Neural progenitor cell (in vitro differentiated cells): ENCODE measurements at regions not wholly inside any gene's neighbourhood (a gene's known extent, or its start where the extent isn't known, plus 50 kb on each side); places are given as distances from the start of the nearest gene placed in this dataset.

Experiments
- DNase-seq: peaks from one replicate; pipeline ENCODE4 v3.0.0-alpha.2; 2016; ENCODE audit warnings: low spot score
- H2AFZ ChIP-seq: fragments of 200-600 bp; sonication (generic); replicated peaks from 2 replicates; pipeline ENCODE4 v1.6.1; 2016; ENCODE audit warnings: antibody characterized with exemption
- H3F3A ChIP-seq: fragments of 200-600 bp; sonication (generic); 2 replicates; pipeline ENCODE4 v1.6.1; 2016; ENCODE audit warnings: antibody characterized with exemption, low read depth
- H3K27ac ChIP-seq: fragments of 200-600 bp; sonication (generic); 2 replicates; pipeline ENCODE4 v1.5.1; 2016; ENCODE audit warnings: mild to moderate bottlenecking
- H3K27me3 ChIP-seq: fragments of 200-600 bp; sonication (generic); 2 replicates; pipeline ENCODE4 v1.6.1; 2016; ENCODE audit warnings: mild to moderate bottlenecking, moderate library complexity
- H3K36me3 ChIP-seq: fragments of 200-600 bp; sonication (generic); 2 replicates; pipeline ENCODE4 v1.5.1; 2016
- H3K4me1 ChIP-seq: fragments of 200-600 bp; sonication (generic); 2 replicates; pipeline ENCODE4 v1.6.1; 2016; ENCODE audit warnings: mixed run types
- H3K4me2 ChIP-seq: fragments of 200-600 bp; sonication (generic); 2 replicates; pipeline ENCODE4 v1.6.1; 2016
- H3K4me3 ChIP-seq: fragments of 200-600 bp; sonication (generic); 2 replicates; pipeline ENCODE4 v1.5.1; 2016
- H3K79me2 ChIP-seq: fragments of 200-600 bp; sonication (generic); 2 replicates; pipeline ENCODE4 v1.6.1; 2016; ENCODE audit warnings: low read depth
- H3K9ac ChIP-seq: fragments of 200-600 bp; sonication (generic); 2 replicates; pipeline ENCODE4 v1.6.1; 2016
- H3K9me3 ChIP-seq: fragments of 200-600 bp; sonication (generic); 2 replicates; pipeline ENCODE4 v1.5.1; 2016; ENCODE audit warnings: low read depth
- H4K20me1 ChIP-seq: fragments of 200-600 bp; sonication (generic); 2 replicates; pipeline ENCODE4 v1.6.1; 2016; ENCODE audit warnings: low read depth
- H3K27ac Mint-ChIP-seq: 3 replicates; pipeline ENCODE4 v1.8.0; 2021; ENCODE audit warnings: mixed read lengths
- H3K27me3 Mint-ChIP-seq: 2 replicates; pipeline ENCODE4 v1.8.0; 2022; ENCODE audit warnings: low read depth, mild to moderate bottlenecking, inconsistent platforms, moderate library complexity, mixed read lengths; ENCODE audit not compliant: insufficient read depth
- H3K36me3 Mint-ChIP-seq: 3 replicates; pipeline ENCODE4 v1.8.0; 2021; ENCODE audit warnings: mixed read lengths
- H3K4me1 Mint-ChIP-seq: 3 replicates; pipeline ENCODE4 v1.8.0; 2021; ENCODE audit warnings: mixed read lengths
- H3K4me3 Mint-ChIP-seq: 3 replicates; pipeline ENCODE4 v1.8.0; 2021; ENCODE audit warnings: mild to moderate bottlenecking, moderate library complexity, mixed read lengths
- H3K9me3 Mint-ChIP-seq: 3 replicates; pipeline ENCODE4 v1.8.0; 2020; ENCODE audit warnings: mixed read lengths
- EZH2 ChIP-seq: fragments of 200-600 bp; sonication (generic); IDR thresholded peaks from 2 replicates; pipeline ENCODE4 v1.6.1; 2017; ENCODE audit warnings: antibody characterized with exemption, mild to moderate bottlenecking, moderate library complexity
- EZH2phosphoT487 ChIP-seq: fragments of 200-600 bp; sonication (generic); IDR thresholded peaks from 2 replicates; pipeline ENCODE4 v1.6.1; 2017; ENCODE audit warnings: antibody characterized with exemption
- TF ChIP-seq, protein P1 (sequence below): fragments of 200-600 bp; sonication (generic); IDR thresholded peaks from 2 replicates; pipeline ENCODE4 v1.5.1; 2017; ENCODE audit warnings: antibody characterized with exemption, mild to moderate bottlenecking

DNA sequence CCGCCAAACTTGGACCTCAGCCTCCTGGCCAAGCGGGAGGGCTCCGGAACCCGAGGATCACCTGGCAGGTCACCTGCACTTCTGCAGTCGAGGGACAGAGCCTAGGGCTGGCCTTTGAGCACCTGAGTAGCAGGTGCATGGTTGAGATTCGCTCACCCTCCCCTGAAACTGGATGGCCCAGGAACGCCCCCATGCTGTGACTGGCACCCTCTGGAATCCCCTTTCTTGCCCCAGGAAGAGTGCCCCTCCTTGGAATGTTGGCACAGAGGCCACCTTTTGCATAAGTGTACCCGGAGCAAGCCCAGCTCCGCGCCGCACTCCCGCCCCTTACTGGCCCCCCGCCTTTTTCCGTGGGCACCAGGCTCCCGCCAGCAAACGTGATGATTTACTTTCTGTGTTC is 112.5 kb upstream of the IER5L start:
- Histone ChIP-seq H3K27ac (no peak overlapping the region), H3K4me2 (no peak overlapping the region), H3K27me3 (no peaks in the 10 kb centered on the region), H4K20me1 (no peaks in the 10 kb centered on the region), H3F3A (peaks cover 12% of the 10 kb centered on the region), H3K9me3 (no peaks in the 10 kb centered on the region), H3K9ac (no peak overlapping the region), H3K36me3 (no peaks in the 10 kb centered on the region), H3K4me1 (peaks cover 26% of the 10 kb centered on the region), H2AFZ (no peak overlapping the region), H3K4me3 (no peak overlapping the region), H3K79me2 (no peaks in the 10 kb centered on the region)
- TF ChIP-seq, protein P1, sequence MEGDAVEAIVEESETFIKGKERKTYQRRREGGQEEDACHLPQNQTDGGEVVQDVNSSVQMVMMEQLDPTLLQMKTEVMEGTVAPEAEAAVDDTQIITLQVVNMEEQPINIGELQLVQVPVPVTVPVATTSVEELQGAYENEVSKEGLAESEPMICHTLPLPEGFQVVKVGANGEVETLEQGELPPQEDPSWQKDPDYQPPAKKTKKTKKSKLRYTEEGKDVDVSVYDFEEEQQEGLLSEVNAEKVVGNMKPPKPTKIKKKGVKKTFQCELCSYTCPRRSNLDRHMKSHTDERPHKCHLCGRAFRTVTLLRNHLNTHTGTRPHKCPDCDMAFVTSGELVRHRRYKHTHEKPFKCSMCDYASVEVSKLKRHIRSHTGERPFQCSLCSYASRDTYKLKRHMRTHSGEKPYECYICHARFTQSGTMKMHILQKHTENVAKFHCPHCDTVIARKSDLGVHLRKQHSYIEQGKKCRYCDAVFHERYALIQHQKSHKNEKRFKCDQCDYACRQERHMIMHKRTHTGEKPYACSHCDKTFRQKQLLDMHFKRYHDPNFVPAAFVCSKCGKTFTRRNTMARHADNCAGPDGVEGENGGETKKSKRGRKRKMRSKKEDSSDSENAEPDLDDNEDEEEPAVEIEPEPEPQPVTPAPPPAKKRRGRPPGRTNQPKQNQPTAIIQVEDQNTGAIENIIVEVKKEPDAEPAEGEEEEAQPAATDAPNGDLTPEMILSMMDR = no peak
- TF ChIP-seq EZH2phosphoT487 = no peak
- Mint-ChIP-seq H3K4me3 (no peak overlapping the region), H3K4me1 (peaks cover 37% of the 10 kb centered on the region), H3K36me3 (no peaks in the 10 kb centered on the region), H3K9me3 (peaks cover 10% of the 10 kb centered on the region), H3K27ac (no peak overlapping the region), H3K27me3 (peaks cover 12% of the 10 kb centered on the region)
- no peak for DNase-seq

DNA sequence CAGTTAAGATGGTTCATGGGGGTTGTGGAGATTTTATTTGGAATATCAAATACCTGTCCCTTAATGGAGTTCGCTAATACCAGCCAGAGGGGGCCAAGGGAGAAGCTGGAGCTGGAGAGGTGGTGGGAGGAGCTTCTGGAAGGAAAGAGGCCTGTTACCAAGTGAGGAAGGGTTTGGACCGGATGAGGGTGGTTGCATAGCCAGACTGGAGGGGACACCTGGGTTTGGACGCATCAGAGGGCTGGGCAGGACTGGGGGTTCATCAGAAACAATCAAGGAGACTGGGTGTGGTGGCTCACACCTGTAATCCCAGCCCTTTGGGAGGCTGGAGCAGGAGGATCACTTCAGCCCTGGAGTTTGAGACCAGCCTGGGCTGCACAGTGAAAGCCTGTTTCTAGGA is 111.8 kb upstream of the IER5L start:
- no peaks in the 10 kb centered on the region for H3K36me3 Mint-ChIP-seq
- peaks cover 16% of the 10 kb centered on the region for H3K27me3 Mint-ChIP-seq
- Histone ChIP-seq H3K27me3 (no peaks in the 10 kb centered on the region), H3K9ac (no peak overlapping the region), H3F3A (peaks cover 16% of the 10 kb centered on the region), H2AFZ (no peak overlapping the region), H3K27ac (no peak overlapping the region), H3K4me2 (no peak overlapping the region), H3K79me2 (no peaks in the 10 kb centered on the region), H4K20me1 (no peaks in the 10 kb centered on the region), H3K4me1 (peaks cover 26% of the 10 kb centered on the region), H3K9me3 (no peaks in the 10 kb centered on the region), H3K4me3 (no peak overlapping the region), H3K36me3 (no peaks in the 10 kb centered on the region)
- peak overlapping the region; percentile 95 for H3K27ac Mint-ChIP-seq
- DNase-seq = no peak
- H3K4me3 Mint-ChIP-seq = peak overlapping the region; percentile 62
- peaks cover 43% of the 10 kb centered on the region for H3K4me1 Mint-ChIP-seq
- no peak for TF ChIP-seq EZH2
- TF ChIP-seq, protein P1 = no peak
- TF ChIP-seq EZH2phosphoT487 = no peak
- H3K9me3 Mint-ChIP-seq = peaks cover 9% of the 10 kb centered on the region

DNA sequence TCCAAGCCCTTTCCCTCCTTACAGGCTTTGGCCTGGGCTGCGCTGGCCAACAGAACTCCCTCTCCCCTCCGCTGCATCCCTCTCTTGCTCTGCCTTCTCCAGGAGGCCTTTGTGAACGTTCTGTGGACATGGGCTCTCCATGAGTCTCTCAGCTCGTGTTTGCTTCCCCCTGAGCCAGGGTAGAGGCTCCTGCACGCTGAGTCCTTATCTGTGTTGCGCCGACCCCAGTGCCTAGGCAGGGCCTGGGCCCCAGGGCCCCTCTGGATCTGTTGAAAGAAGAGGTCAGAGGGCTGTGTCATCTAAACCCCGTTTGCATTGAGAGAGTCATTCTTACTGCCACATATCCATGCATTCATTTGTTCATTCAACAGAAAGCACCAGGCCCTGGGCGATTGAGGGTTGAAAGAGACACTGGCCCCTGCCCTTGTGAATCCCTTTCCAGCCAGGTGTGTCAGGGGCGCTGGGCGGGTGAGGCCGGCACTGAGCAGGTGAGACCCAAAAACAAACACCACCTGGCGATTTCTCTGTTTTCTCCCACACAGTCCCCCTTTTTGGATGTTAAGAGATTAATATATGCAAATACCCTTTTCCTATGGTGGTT is 111.2 kb upstream of the IER5L start:
- no peak overlapping the region for H3K9ac ChIP-seq
- peaks cover 3% of the 10 kb centered on the region for H3K9me3 Mint-ChIP-seq
- no peak for DNase-seq
- no peaks in the 10 kb centered on the region for H3K9me3 ChIP-seq
- H3K27ac ChIP-seq = no peak overlapping the region
- peak overlapping the region; percentile 73 for H2AFZ ChIP-seq
- TF ChIP-seq EZH2 (no peak), EZH2phosphoT487 (no peak)
- TF ChIP-seq, protein P1 = no peak
- H3K4me1 Mint-ChIP-seq = peaks cover 43% of the 10 kb centered on the region
- H3K4me2 ChIP-seq = peak overlapping the region; percentile 42
- peaks cover 16% of the 10 kb centered on the region for H3K27me3 Mint-ChIP-seq
- no peaks in the 10 kb centered on the region for H4K20me1 ChIP-seq
- peak overlapping the region; percentile 98 for H3K27ac Mint-ChIP-seq
- H3K36me3 Mint-ChIP-seq = no peaks in the 10 kb centered on the region
- H3K4me1 ChIP-seq = peaks cover 26% of the 10 kb centered on the region
- H3K4me3 Mint-ChIP-seq = peak overlapping the region; percentile 62
- H3F3A ChIP-seq = peaks cover 16% of the 10 kb centered on the region
- H3K79me2 ChIP-seq = no peaks in the 10 kb centered on the region
- no peak overlapping the region for H3K4me3 ChIP-seq
- H3K36me3 ChIP-seq = no peaks in the 10 kb centered on the region
- H3K27me3 ChIP-seq = no peaks in the 10 kb centered on the region
